RWPE2 (cell line): ENCODE measurements at regions not wholly inside any gene's neighbourhood (a gene's known extent, or its start where the extent isn't known, plus 50 kb on each side); places are given as distances from the start of the nearest gene placed in this dataset.

ENCODE experiments used
- ATAC-seq: fragments of 200-7000 bp; cut with Tn5 transposase; 3 replicates; pipeline ENCODE4 v1.9.1; 2021; ENCODE audit warnings: low read depth
- DNase-seq: peaks from one replicate; pipeline ENCODE4 v3.0.0-alpha.2; 2020; ENCODE audit warnings: low spot score
- H3K27ac ChIP-seq: fragments of 450-650 bp; 2 replicates; pipeline ENCODE4 v1.5.1; 2017; ENCODE audit warnings: mild to moderate bottlenecking; ENCODE audit not compliant: poor library complexity, severe bottlenecking
- H3K27me3 ChIP-seq: fragments of 250-450 bp; sonication (Bioruptor Pico); 2 replicates; pipeline ENCODE4 v1.5.1; 2021; ENCODE audit warnings: mild to moderate bottlenecking, moderate library complexity; ENCODE audit not compliant: insufficient read depth, poor library complexity, severe bottlenecking
- H3K36me3 ChIP-seq: fragments of 250-450 bp; sonication (Bioruptor Pico); 2 replicates; pipeline ENCODE4 v1.5.1; 2020; ENCODE audit warnings: low read depth, mild to moderate bottlenecking, moderate library complexity
- H3K4me1 ChIP-seq: fragments of 250-450 bp; sonication (Bioruptor Pico); 2 replicates; pipeline ENCODE4 v1.5.1; 2021; ENCODE audit warnings: mild to moderate bottlenecking, moderate library complexity; ENCODE audit not compliant: insufficient read depth, poor library complexity, severe bottlenecking
- H3K4me3 ChIP-seq: fragments of 250-450 bp; sonication (Bioruptor Pico); 2 replicates; pipeline ENCODE4 v1.5.1; 2021; ENCODE audit warnings: mild to moderate bottlenecking, moderate library complexity; ENCODE audit not compliant: severe bottlenecking
- H3K9me3 ChIP-seq: fragments of 250-450 bp; sonication (Bioruptor Pico); 2 replicates; pipeline ENCODE4 v1.5.1; 2021; ENCODE audit warnings: mild to moderate bottlenecking, moderate library complexity; ENCODE audit not compliant: severe bottlenecking
- CTCF ChIP-seq: fragments of 450-650 bp; IDR thresholded peaks from one replicate; pipeline ENCODE4 v1.5.1; 2017; ENCODE audit warnings: mild to moderate bottlenecking, moderate library complexity; ENCODE audit not compliant: poor library complexity, severe bottlenecking

- Histone ChIP-seq H3K27me3 (no peaks in the 10 kb centered on the region), H3K4me1 (no peaks in the 10 kb centered on the region), H3K27ac (no peak overlapping the region), H3K4me3 (no peak overlapping the region), H3K36me3 (no peaks in the 10 kb centered on the region), H3K9me3 (no peaks in the 10 kb centered on the region)
- ATAC-seq (no peak), DNase-seq (no peak)
- no peak for TF ChIP-seq CTCF
Measured at GRCh38 chr5:40268088-40268487, 411.6 kb upstream of the PTGER4 start.

GRCh38 chr5:40266952-40267351 lies 412.8 kb upstream of the PTGER4 start:
- Histone ChIP-seq H3K9me3 (no peaks in the 10 kb centered on the region), H3K36me3 (no peaks in the 10 kb centered on the region), H3K27ac (no peak overlapping the region), H3K27me3 (no peaks in the 10 kb centered on the region), H3K4me1 (no peaks in the 10 kb centered on the region), H3K4me3 (no peak overlapping the region)
- DNase-seq (no peak), ATAC-seq (0 out of 3 replicates have a peak, but pooled peaks have one; percentile 44)
- no peak for TF ChIP-seq CTCF

GRCh38 chr5:40261984-40262383 lies 417.7 kb upstream of the PTGER4 start:
- no peaks in the 10 kb centered on the region for H3K4me1 ChIP-seq
- H3K27me3 ChIP-seq, result no peaks in the 10 kb centered on the region
- H3K36me3 ChIP-seq, result no peaks in the 10 kb centered on the region
- no peak for TF ChIP-seq CTCF
- H3K27ac ChIP-seq, result no peak overlapping the region
- ATAC-seq (no peak), DNase-seq (no peak)
- H3K4me3 ChIP-seq, result no peak overlapping the region
- no peaks in the 10 kb centered on the region for H3K9me3 ChIP-seq

DNA sequence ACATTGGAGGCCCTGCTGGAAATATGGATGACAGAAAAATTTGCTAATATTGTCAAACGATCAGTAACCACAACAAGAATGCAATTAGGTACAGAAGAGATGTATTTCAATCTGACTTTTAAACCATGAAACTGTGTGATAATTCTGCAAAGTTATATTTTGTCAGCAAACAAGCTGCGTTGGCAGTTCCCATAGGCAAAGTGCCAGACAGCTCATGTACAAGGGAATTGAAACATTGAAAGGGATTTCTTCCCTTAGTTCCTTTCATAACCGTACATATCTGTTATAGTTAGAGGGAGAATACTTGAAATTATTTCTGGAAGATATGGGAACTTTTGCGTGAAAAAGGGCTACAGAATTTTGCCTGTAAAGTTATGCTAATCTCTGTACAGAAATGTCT lies 419.4 kb upstream of the PTGER4 start:
- no peaks in the 10 kb centered on the region for H3K27me3 ChIP-seq
- H3K27ac ChIP-seq, result no peak overlapping the region
- no peaks in the 10 kb centered on the region for H3K4me1 ChIP-seq
- ATAC-seq (no peak), DNase-seq (no peak)
- H3K4me3 ChIP-seq, result no peak overlapping the region
- no peak for TF ChIP-seq CTCF
- H3K36me3 ChIP-seq, result no peaks in the 10 kb centered on the region
- no peaks in the 10 kb centered on the region for H3K9me3 ChIP-seq

- DNase-seq, result no peak
- no peaks in the 10 kb centered on the region for H3K36me3 ChIP-seq
- 0 out of 3 replicates have a peak, but pooled peaks have one; percentile 27 for ATAC-seq
Measured at GRCh38 chr5:40258222-40258621, 421.5 kb upstream of the PTGER4 start.

More at GRCh38 chr5:40258222-40258621, 421.5 kb upstream of the PTGER4 start:
- Histone ChIP-seq H3K27ac (no peak overlapping the region), H3K9me3 (no peaks in the 10 kb centered on the region), H3K27me3 (no peaks in the 10 kb centered on the region), H3K4me3 (no peak overlapping the region), H3K4me1 (no peaks in the 10 kb centered on the region)
- no peak for TF ChIP-seq CTCF
